ENCODE measurements at regions not wholly inside any gene's neighbourhood (a gene's known extent, or its start where the extent isn't known, plus 50 kb on each side); places are given as distances from the start of the nearest gene placed in this dataset.

DNA sequence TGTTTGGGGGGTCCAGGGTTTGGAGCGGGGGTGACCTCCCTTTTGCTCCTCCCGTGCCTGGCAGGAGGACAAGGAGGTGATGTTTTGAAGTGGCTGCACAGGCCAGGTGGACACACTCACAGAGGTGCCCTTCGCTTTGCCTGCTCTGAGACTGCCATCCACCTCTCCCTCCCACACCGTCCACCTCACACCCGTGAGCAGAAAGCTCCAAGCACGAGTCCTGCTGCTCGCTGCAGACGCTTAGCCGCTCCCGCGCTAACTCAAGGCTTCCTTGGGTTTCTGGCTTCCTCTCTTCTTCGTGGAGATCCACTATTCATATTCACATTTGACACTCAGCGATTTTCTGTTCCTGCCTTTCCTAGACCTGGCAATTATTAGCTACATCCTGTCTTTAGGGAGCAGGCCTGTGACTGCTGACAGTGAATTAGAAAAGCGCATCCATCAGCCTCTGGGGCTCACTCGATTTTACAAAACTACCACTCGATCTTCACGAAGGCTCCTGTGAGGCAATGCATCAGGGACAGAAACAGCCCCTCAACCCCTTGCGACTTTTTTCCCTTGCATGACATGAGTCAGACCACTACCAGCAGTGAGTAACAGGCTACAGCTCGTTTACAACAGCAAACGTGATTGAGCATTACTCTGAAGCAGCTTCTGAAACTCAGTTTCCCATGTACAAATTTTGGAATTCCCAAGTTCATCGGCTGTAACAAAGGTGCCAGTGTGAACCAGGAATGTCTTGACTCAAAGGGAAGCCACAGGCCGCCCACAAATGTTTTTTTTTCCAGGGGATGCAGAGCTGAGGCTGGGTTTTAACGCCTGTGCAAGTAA lies 238.7 kb upstream of the SOX11 start:
- Histone ChIP-seq H3K27me3 (ENCODE audit: insufficient read depth, low read length) (no peaks in the 10 kb centered on the region), H3K79me2 (ENCODE audit: insufficient read depth, low read length) (no peaks in the 10 kb centered on the region), H3K27ac (ENCODE audit: low read depth, low read length) (no peak overlapping the region), H3K36me3 (ENCODE audit: insufficient read depth, low read length) (no peaks in the 10 kb centered on the region), H3K4me3 (ENCODE audit: insufficient read depth, low read length) (no peak overlapping the region), H3K4me2 (ENCODE audit: insufficient read depth, low read length) (no peak overlapping the region), H3K9me3 (ENCODE audit: low read depth, low read length) (peaks cover 3% of the 10 kb centered on the region), H2AFZ (ENCODE audit: low read length) (no peak overlapping the region), H4K20me1 (ENCODE audit: insufficient read depth, low read length) (no peaks in the 10 kb centered on the region), H3K4me1 (ENCODE audit: insufficient read depth, low read length) (no peaks in the 10 kb centered on the region)
- TF ChIP-seq, protein P1, sequence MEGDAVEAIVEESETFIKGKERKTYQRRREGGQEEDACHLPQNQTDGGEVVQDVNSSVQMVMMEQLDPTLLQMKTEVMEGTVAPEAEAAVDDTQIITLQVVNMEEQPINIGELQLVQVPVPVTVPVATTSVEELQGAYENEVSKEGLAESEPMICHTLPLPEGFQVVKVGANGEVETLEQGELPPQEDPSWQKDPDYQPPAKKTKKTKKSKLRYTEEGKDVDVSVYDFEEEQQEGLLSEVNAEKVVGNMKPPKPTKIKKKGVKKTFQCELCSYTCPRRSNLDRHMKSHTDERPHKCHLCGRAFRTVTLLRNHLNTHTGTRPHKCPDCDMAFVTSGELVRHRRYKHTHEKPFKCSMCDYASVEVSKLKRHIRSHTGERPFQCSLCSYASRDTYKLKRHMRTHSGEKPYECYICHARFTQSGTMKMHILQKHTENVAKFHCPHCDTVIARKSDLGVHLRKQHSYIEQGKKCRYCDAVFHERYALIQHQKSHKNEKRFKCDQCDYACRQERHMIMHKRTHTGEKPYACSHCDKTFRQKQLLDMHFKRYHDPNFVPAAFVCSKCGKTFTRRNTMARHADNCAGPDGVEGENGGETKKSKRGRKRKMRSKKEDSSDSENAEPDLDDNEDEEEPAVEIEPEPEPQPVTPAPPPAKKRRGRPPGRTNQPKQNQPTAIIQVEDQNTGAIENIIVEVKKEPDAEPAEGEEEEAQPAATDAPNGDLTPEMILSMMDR (IDR thresholded peaks at IDR 0.05; ENCODE audit: extremely low read depth, low read depth, low read length) = no peak
- no peak for DNase-seq (ENCODE audit: insufficient read length, low spot score, missing footprints)

DNA sequence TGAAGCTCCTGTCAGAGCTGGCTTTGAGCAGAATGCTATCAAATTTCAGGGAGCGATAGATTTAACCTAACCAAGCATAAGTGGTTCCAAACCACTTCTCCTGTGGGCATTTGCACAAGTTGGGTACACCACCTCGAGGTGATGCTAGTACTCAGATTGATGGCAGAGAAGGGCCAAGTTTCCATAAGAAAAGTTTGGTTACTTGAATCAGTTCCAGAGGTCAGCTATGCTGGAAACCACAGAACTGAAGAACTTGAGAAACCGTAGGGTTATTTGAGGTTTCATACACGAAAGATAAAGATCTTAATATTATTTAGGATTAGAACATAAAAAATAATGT lies 238.2 kb upstream of the SOX11 start:
- Histone ChIP-seq H3K27me3 (ENCODE audit: insufficient read depth, low read length) (no peaks in the 10 kb centered on the region), H3K36me3 (ENCODE audit: insufficient read depth, low read length) (no peaks in the 10 kb centered on the region), H2AFZ (ENCODE audit: low read length) (no peak overlapping the region), H4K20me1 (ENCODE audit: insufficient read depth, low read length) (no peaks in the 10 kb centered on the region), H3K27ac (ENCODE audit: low read depth, low read length) (no peak overlapping the region), H3K9me3 (ENCODE audit: low read depth, low read length) (peaks cover 3% of the 10 kb centered on the region), H3K4me1 (ENCODE audit: insufficient read depth, low read length) (no peaks in the 10 kb centered on the region), H3K4me3 (ENCODE audit: insufficient read depth, low read length) (no peak overlapping the region), H3K4me2 (ENCODE audit: insufficient read depth, low read length) (no peak overlapping the region), H3K79me2 (ENCODE audit: insufficient read depth, low read length) (no peaks in the 10 kb centered on the region)
- DNase-seq (ENCODE audit: insufficient read length, low spot score, missing footprints) = no peak
- TF ChIP-seq, protein P1 (IDR thresholded peaks at IDR 0.05; ENCODE audit: extremely low read depth, low read depth, low read length) = no peak

DNA sequence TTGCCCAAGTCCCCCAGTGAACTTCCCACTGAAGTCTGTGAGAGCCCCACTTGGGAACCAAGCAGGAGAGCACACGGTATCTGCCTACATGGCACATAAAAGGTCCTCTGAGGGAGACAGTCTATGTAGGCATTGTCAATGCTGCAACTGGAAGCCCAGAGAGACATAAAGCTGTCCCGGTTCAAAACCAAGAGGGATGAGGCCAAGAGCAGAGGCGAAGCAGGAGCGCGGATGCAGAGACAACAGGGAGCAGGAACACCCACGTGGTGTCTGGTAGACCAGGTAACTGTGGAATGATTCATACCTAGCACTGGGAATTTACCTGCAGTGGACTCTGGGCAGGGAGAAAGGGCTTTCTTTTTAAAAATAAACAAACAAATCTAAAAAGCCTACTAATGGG lies 233.1 kb upstream of the SOX11 start:
- Histone ChIP-seq H3K27ac (ENCODE audit: low read depth, low read length) (no peak overlapping the region), H3K4me1 (ENCODE audit: insufficient read depth, low read length) (no peaks in the 10 kb centered on the region), H3K9me3 (ENCODE audit: low read depth, low read length) (peaks cover 3% of the 10 kb centered on the region), H3K36me3 (ENCODE audit: insufficient read depth, low read length) (no peaks in the 10 kb centered on the region), H3K4me3 (ENCODE audit: insufficient read depth, low read length) (no peak overlapping the region), H3K27me3 (ENCODE audit: insufficient read depth, low read length) (no peaks in the 10 kb centered on the region), H3K79me2 (ENCODE audit: insufficient read depth, low read length) (no peaks in the 10 kb centered on the region), H3K4me2 (ENCODE audit: insufficient read depth, low read length) (no peak overlapping the region), H2AFZ (ENCODE audit: low read length) (no peak overlapping the region), H4K20me1 (ENCODE audit: insufficient read depth, low read length) (no peaks in the 10 kb centered on the region)
- TF ChIP-seq, protein P1 (IDR thresholded peaks at IDR 0.05; ENCODE audit: extremely low read depth, low read depth, low read length) = no peak
- DNase-seq (ENCODE audit: insufficient read length, low spot score, missing footprints) = no peak

DNA sequence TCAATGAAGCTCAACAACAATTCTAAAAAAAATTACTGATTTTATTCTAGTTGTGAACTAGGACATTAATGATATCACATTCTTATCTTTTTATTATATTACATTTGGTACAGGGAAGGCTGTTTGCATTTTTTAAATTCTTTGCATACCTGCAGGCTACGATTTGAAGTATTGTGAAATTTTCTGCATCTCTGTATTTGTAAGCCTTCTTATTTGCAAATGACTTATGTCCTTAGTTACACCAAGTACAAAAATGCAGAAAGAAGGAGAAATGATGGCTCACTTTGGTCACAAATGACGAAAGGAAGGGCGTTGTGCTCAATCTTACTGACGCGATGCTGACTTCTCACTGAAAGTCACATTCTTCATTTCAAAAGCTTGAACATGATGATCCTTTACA lies 227.5 kb upstream of the SOX11 start:
- H3K36me3 ChIP-seq (ENCODE audit: insufficient read depth, low read length) = no peaks in the 10 kb centered on the region
- no peaks in the 10 kb centered on the region for H4K20me1 ChIP-seq (ENCODE audit: insufficient read depth, low read length)
- H3K27me3 ChIP-seq (ENCODE audit: insufficient read depth, low read length) = no peaks in the 10 kb centered on the region
- no peak for DNase-seq (ENCODE audit: insufficient read length, low spot score, missing footprints)
- H3K9me3 ChIP-seq (ENCODE audit: low read depth, low read length) = no peaks in the 10 kb centered on the region
- H3K27ac ChIP-seq (ENCODE audit: low read depth, low read length) = no peak overlapping the region
- no peaks in the 10 kb centered on the region for H3K4me1 ChIP-seq (ENCODE audit: insufficient read depth, low read length)
- no peaks in the 10 kb centered on the region for H3K79me2 ChIP-seq (ENCODE audit: insufficient read depth, low read length)
- H2AFZ ChIP-seq (ENCODE audit: low read length) = no peak overlapping the region
- TF ChIP-seq, protein P1 (IDR thresholded peaks at IDR 0.05; ENCODE audit: extremely low read depth, low read depth, low read length) = no peak
- no peak overlapping the region for H3K4me2 ChIP-seq (ENCODE audit: insufficient read depth, low read length)
- no peak overlapping the region for H3K4me3 ChIP-seq (ENCODE audit: insufficient read depth, low read length)
